T-helper 2 cell treated with Interferon-gamma antibody and Interleukin-4, amounts not matched to agents 5 μg/mL and 100 μg/mL, for 36 hours (primary cell): ENCODE measurements at regions not wholly inside any gene's neighbourhood (a gene's known extent, or its start where the extent isn't known, plus 50 kb on each side); places are given as distances from the start of the nearest gene placed in this dataset.

Experiments used
- DNase-seq: peaks from one replicate; pipeline ENCODE4 v3.0.0; 2021; ENCODE audit warnings: low spot score
- H3K27ac Mint-ChIP-seq: one replicate; pipeline ENCODE4 v1.8.0; 2021; ENCODE audit warnings: mild to moderate bottlenecking, mixed read lengths
- H3K27me3 Mint-ChIP-seq: one replicate; pipeline ENCODE4 v1.8.0; 2021; ENCODE audit warnings: low read depth, mixed read lengths
- H3K36me3 Mint-ChIP-seq: one replicate; pipeline ENCODE4 v1.8.0; 2021; ENCODE audit warnings: low read depth, mixed read lengths
- H3K4me1 Mint-ChIP-seq: one replicate; pipeline ENCODE4 v1.8.0; 2021; ENCODE audit warnings: low read depth, mixed read lengths
- H3K4me3 Mint-ChIP-seq: one replicate; pipeline ENCODE4 v1.8.0; 2022; ENCODE audit warnings: mild to moderate bottlenecking, moderate library complexity, mixed read lengths
- H3K9me3 Mint-ChIP-seq: one replicate; pipeline ENCODE4 v1.8.0; 2021; ENCODE audit warnings: mixed read lengths

DNA sequence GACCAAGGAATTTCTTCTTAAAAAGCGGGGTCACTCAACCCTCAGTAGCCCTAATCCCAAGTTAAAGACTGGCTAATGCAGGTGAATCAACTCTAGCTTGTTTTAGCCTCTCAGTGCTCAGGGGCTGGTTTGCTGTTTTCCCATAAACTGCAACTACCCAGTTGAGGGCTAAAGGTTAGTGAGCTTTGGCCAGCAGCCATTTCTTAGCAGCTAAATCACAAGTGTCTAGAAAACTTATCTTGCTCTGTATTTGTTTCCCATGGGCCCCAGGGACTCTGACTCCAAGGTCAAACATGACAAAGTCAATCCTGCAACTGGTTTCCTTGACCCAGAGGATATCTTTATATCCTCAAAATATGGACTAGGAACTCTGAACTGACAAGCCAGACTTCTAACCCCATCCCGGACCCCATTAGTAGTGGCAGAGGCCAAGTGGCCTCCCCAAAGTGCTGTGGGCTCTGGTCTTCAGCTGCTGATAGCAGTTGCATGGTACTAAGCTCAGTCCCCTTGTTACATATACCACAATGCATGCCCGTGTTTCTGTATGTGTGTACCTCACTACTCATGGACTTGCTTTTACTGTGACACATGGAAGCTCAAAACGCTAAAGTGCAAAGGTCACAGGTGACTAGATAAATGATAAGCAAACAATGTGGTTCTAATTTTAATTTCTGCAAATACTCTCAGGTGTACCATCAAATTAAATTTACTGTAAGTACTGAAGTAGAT lies 793.0 kb upstream of the IGFBP3 start:
- no peak overlapping the region for H3K4me3 Mint-ChIP-seq
- H3K27me3 Mint-ChIP-seq = no peaks in the 10 kb centered on the region
- H3K36me3 Mint-ChIP-seq = no peaks in the 10 kb centered on the region
- DNase-seq = no peak
- H3K9me3 Mint-ChIP-seq = peaks cover 4% of the 10 kb centered on the region
- no peak overlapping the region for H3K27ac Mint-ChIP-seq
- no peaks in the 10 kb centered on the region for H3K4me1 Mint-ChIP-seq

DNA sequence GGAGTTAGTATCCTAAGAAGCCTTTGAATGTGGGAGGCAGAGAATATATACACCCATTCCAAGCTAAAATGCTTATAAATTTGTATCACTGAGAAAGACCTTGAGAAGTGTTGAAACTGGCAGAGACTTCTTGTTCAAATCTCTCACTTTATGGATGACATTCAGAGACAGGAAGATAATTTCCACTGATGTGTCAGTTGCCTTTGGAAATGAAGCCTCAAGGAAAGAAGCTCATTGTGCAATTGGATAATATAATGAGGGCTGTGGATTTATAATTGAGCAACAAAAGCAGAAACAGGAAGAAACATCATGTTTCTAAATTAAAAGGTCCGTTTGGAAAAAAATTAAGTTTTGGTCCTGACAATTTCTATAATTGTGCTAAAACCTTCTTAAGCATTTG lies 789.9 kb upstream of the IGFBP3 start:
- H3K27ac Mint-ChIP-seq = no peak overlapping the region
- no peaks in the 10 kb centered on the region for H3K27me3 Mint-ChIP-seq
- no peak overlapping the region for H3K4me3 Mint-ChIP-seq
- no peaks in the 10 kb centered on the region for H3K9me3 Mint-ChIP-seq
- H3K36me3 Mint-ChIP-seq = no peaks in the 10 kb centered on the region
- no peak for DNase-seq
- no peaks in the 10 kb centered on the region for H3K4me1 Mint-ChIP-seq

DNA sequence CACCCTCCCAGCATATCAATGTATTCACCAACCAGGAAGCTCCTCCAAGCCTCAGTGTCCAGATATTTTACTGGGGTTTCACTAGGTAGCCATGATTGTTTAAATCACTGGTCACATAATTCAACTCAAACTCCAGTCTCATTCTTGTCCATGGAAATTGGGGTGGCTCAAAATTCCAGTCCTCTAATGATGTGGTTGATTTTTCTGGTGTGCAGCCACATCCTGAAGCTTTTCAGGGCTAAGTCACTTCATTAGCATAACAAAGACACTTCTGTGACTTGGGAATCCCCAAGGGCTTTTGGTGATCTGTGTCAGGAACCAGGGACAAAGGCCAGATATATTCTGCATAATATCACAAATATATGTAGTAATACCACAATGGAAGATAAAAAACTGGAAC lies 786.9 kb upstream of the IGFBP3 start:
- no peak overlapping the region for H3K27ac Mint-ChIP-seq
- DNase-seq = no peak
- no peaks in the 10 kb centered on the region for H3K27me3 Mint-ChIP-seq

DNA sequence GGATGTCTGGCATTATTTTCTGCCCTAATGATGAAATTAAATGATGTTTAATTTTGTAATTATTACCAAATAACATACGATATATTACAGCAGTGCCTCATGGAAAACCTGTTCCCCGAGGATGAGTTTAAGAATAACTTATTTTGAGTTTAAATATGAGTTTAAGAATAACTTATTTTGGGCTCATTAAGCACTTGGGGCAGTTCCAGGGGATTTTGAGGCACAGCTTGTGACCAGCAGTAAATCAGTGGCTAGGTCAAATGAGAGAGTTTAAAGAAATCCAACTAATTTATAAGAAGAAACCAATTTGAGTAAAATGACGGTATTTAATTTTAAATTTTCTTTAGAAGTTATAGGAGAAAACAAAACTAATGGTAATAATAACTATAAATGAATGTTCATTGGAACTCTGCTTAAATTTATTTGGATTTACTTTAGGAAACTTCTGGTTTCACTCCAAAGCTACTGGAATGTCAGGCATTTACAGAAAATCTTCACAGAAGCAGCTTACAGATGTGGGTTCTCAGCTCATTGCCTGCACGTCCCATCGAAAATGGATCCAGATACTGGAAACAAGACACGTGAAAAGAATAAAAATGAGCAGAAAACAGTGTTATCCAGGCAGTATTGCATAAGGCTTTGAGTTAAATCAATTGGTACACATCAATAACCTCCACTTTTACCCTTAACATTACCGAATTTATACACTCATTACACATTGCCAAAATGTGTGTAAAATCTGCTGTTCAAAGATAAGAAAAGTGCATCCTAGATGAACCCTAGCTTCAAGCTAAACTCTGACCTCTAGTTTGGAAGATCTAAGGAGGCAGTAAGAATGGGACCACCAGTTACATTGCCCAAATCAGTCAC lies 784.5 kb upstream of the IGFBP3 start:
- Mint-ChIP-seq H3K4me3 (no peak overlapping the region), H3K4me1 (no peaks in the 10 kb centered on the region), H3K27ac (no peak overlapping the region), H3K36me3 (no peaks in the 10 kb centered on the region), H3K9me3 (no peaks in the 10 kb centered on the region), H3K27me3 (no peaks in the 10 kb centered on the region)
- no peak for DNase-seq

More for the DNA sequence above, 786.9 kb upstream of the IGFBP3 start:
- no peak overlapping the region for H3K4me3 Mint-ChIP-seq
- H3K36me3 Mint-ChIP-seq = no peaks in the 10 kb centered on the region
- H3K4me1 Mint-ChIP-seq = no peaks in the 10 kb centered on the region
- no peaks in the 10 kb centered on the region for H3K9me3 Mint-ChIP-seq

DNA sequence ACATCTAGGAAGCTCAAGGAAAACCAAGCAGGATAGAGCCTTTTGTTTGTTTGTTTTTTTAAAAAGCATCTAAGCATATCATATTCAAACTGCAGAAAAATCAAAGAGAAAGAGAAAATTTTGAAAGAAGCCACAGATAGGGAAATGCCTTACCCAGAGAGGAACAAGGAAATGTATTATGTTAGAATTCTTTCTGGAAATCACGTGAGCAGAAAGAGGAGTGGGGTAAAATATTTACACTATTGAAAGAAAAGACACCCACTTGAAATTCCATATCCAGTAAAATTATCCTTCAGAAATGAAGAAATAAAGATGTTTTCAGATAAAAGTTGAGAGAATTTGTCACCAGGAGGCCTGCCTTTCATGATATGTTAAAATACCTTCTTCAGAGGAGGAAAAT lies 775.7 kb upstream of the IGFBP3 start:
- DNase-seq = no peak
- Mint-ChIP-seq H3K4me3 (no peak overlapping the region), H3K9me3 (peaks cover 3% of the 10 kb centered on the region)

DNA sequence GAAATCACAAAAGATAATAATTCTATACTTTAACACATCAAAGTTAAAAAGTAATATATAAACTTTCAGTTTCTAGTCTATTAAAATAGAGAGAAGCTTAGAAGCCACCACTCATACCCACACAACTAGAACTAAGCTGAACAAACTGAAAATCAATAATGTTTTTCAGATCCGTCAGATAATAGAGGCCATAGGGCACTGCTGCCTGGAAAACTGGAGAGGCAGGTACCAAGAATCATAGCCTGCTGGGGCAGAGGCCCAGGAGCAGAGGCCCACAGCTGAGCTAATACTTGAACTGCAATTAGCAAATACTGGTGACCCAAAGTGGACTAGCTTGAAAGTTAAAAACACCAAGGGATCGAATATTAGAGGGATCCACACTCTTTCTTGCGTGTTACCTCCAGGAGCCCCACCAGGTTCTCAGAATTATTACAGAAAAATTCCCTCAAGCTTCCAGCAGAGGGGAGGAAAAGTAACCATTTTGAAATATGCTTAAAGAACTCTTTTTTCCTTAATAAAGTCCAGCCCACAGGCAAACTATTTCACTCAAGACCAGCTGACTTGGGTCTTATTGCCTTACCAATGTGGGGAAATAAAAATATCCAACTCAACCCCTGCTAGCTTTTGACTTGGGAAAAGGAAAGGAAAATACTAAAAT lies 774.1 kb upstream of the IGFBP3 start:
- Mint-ChIP-seq H3K36me3 (no peaks in the 10 kb centered on the region), H3K4me1 (no peaks in the 10 kb centered on the region), H3K9me3 (peaks cover 10% of the 10 kb centered on the region), H3K27me3 (no peaks in the 10 kb centered on the region), H3K27ac (no peak overlapping the region), H3K4me3 (no peak overlapping the region)
- no peak for DNase-seq

More for the DNA sequence above, 775.7 kb upstream of the IGFBP3 start:
- Mint-ChIP-seq H3K4me1 (no peaks in the 10 kb centered on the region), H3K36me3 (no peaks in the 10 kb centered on the region), H3K27ac (no peak overlapping the region), H3K27me3 (no peaks in the 10 kb centered on the region)

DNA sequence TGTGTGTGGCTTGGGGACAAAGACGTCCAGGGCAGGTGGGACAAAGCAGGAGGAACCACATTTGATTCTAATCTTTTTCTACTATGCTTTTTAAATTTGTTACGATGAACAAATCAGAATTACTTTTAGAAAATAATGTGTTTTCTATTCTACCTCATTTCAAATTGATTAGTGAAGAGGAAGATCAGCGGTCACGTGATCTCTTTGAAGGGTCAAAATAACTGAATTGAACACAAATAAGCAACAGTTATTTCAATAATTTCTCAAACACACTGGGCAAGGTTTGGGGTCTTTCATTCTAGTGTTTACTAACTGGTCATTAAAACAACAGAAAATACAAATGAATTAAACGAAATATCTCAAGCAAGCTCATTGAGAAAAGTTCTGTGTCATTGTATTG lies 773.0 kb upstream of the IGFBP3 start:
- Mint-ChIP-seq H3K27ac (no peak overlapping the region), H3K36me3 (no peaks in the 10 kb centered on the region), H3K4me1 (no peaks in the 10 kb centered on the region), H3K9me3 (peaks cover 10% of the 10 kb centered on the region), H3K4me3 (no peak overlapping the region), H3K27me3 (no peaks in the 10 kb centered on the region)
- no peak for DNase-seq

DNA sequence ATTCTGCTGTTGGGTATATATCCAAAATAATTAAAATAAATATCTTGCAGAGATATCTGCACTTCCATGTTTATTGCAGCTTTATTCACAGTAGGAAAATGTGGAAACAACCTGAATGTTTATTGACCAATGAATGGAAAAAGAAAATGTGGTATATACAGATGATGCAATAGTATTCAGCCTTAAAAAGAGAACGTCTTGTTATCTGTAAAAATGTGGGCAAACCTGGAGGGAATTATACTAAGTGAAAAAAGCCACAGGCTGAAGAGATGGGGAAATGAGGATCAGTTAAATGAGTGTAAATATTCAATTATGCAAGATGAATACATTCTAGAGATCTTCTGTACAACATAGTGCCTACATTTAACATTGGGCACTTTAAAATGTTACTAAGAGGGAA lies 766.1 kb upstream of the IGFBP3 start:
- Mint-ChIP-seq H3K36me3 (no peaks in the 10 kb centered on the region), H3K9me3 (peaks cover 19% of the 10 kb centered on the region)

DNA sequence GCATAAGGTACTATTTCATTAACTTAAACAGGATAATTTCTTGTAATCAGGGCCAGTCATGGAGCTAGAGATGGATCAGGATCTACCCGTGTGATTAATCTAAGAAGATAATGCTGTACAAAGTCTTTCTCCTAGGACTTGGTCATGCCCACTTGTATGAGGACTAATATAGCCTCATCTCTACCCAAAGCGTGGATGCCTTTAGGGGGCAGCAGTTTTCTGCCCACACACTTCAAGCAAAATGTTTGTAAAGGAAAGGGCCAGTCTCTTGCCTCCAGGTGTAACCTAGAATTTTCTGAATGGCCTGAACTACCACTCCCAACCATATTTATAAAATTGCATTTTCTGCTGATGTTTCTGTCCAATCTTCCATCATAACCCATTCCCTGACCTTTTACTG lies 764.0 kb upstream of the IGFBP3 start:
- peaks cover 12% of the 10 kb centered on the region for H3K9me3 Mint-ChIP-seq
- no peak overlapping the region for H3K27ac Mint-ChIP-seq
- H3K4me3 Mint-ChIP-seq = no peak overlapping the region
- no peak for DNase-seq
- no peaks in the 10 kb centered on the region for H3K4me1 Mint-ChIP-seq
- no peaks in the 10 kb centered on the region for H3K27me3 Mint-ChIP-seq
- no peaks in the 10 kb centered on the region for H3K36me3 Mint-ChIP-seq

More for the DNA sequence above, 766.1 kb upstream of the IGFBP3 start:
- no peaks in the 10 kb centered on the region for H3K27me3 Mint-ChIP-seq
- H3K4me3 Mint-ChIP-seq = no peak overlapping the region
- H3K27ac Mint-ChIP-seq = no peak overlapping the region
- no peak for DNase-seq
- no peaks in the 10 kb centered on the region for H3K4me1 Mint-ChIP-seq

DNA sequence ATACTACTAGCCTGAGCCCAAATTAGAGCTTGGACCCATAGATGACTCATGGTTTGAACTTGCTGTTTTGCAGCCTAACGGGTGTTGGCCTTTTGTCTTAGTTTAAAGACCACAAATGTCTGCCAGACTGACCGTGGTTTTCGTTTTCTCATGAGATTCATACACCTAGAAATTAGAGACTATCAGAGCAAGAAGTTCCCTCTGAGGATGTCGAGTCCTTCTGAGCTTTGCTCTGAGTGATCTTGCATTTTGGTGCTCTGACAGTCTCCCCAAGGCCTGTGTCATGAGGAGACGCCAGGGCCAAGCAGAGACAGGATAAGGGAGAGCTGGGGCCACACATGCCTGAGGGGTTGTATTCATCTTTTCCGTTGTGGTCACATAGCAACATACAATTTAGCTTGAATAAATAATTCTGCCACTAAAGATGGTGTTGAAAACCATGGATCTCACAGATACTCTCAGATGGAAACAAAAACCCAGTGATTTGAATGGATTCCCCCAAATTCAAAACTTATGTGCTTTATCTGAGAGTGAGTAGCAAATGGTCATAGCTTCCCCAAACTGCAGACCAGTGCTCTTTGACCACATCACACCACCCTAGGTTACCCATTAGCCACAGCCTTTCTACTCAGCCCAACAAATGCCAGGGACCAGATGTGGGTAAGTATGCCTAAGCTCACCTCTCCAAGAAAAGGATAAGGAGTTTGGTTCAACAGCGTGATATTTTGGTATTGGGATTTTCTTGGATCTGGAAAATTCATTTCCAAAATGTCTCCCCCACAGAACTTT lies 762.0 kb upstream of the IGFBP3 start:
- no peaks in the 10 kb centered on the region for H3K36me3 Mint-ChIP-seq
- no peaks in the 10 kb centered on the region for H3K4me1 Mint-ChIP-seq
- H3K9me3 Mint-ChIP-seq = peaks cover 12% of the 10 kb centered on the region
- no peak overlapping the region for H3K27ac Mint-ChIP-seq
- no peaks in the 10 kb centered on the region for H3K27me3 Mint-ChIP-seq
- H3K4me3 Mint-ChIP-seq = no peak overlapping the region
- DNase-seq = no peak

DNA sequence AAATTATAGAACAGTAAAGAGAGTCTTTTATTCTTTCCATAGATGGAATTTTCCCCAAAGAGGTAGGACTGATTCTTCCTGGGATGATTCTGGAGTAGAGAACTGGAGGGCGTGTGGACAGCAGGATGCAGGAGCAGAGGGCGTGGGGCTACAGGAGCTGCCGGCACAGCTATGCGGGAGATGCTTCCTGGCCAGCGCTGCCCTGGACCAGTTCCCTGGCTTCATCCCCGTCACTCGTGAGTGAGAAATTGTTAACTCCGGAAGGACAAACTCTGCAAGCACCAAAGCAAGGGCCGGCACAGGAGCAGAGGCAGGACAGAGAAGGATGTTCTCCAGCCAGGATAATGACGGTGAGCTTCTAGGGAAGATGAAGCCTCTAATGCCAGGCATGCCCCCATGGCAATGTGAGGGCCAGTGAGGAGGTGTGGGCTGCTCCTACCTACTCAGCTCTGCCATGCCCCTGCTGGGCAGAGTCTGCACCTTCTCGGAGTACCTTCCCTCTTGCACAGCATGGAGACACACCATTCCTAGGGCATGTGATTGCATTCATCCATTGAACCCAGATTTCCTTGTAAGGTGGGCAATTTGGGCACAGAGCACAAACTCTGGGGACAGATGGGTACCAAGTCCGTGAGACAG lies 760.9 kb upstream of the IGFBP3 start:
- Mint-ChIP-seq H3K27ac (no peak overlapping the region), H3K36me3 (no peaks in the 10 kb centered on the region), H3K9me3 (peaks cover 8% of the 10 kb centered on the region), H3K27me3 (no peaks in the 10 kb centered on the region), H3K4me1 (no peaks in the 10 kb centered on the region), H3K4me3 (no peak overlapping the region)
- no peak for DNase-seq

DNA sequence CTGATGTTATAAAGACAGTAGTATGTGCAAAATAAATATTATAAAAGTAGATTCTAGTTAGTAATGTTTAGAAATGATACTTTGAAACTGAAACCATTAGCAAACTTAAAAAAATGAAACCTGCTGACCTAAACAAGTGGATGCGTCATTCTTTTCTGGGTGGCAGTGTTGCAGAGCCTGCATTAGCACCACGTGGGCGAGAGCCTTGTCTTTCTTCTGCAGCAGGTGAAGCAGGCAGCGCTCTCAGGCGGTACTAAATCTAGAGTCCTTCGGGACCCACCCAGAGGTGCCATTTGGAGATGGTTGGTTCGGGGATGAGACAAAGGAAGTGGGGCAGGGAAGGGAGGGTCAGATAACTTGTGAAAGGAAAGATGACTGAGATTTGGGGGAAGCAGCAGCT lies 759.1 kb upstream of the IGFBP3 start:
- DNase-seq = no peak
- no peak overlapping the region for H3K4me3 Mint-ChIP-seq
- H3K27ac Mint-ChIP-seq = no peak overlapping the region
- no peaks in the 10 kb centered on the region for H3K27me3 Mint-ChIP-seq
- peaks cover 11% of the 10 kb centered on the region for H3K9me3 Mint-ChIP-seq
- no peaks in the 10 kb centered on the region for H3K36me3 Mint-ChIP-seq
- no peaks in the 10 kb centered on the region for H3K4me1 Mint-ChIP-seq

DNA sequence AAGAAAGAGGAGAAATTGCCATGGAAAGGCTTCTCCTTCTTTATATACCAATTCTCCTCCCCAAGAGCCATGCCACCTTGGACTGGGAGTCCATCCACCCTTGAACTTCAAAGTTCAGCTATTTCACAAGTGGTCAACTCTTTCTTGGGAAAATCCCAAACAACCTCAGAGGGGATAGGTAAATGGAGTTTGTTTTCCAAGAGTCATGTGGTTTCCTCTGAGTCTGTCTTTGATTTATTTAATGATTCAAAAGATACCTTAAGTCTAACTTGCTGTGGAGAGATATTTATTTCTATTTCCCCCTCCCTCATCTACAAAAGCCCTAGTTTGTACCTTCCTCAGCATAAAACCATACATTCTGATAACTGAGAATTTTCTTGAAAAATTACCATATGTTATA lies 758.6 kb upstream of the IGFBP3 start:
- H3K4me3 Mint-ChIP-seq = no peak overlapping the region
- no peak for DNase-seq
- H3K4me1 Mint-ChIP-seq = no peaks in the 10 kb centered on the region
- peaks cover 11% of the 10 kb centered on the region for H3K9me3 Mint-ChIP-seq
- no peaks in the 10 kb centered on the region for H3K27me3 Mint-ChIP-seq
- no peaks in the 10 kb centered on the region for H3K36me3 Mint-ChIP-seq
- no peak overlapping the region for H3K27ac Mint-ChIP-seq
